GM23338 (cell line): ENCODE measurements at regions not wholly inside any gene's neighbourhood (a gene's known extent, or its start where the extent isn't known, plus 50 kb on each side); places are given as distances from the start of the nearest gene placed in this dataset.

Source experiments
- ATAC-seq: fragments of 200-7000 bp; cut with Tn5 transposase; 3 replicates; pipeline ENCODE4 v1.9.1; 2020
- DNase-seq: peaks from one replicate; pipeline ENCODE4 v3.0.0-alpha.2; 2015; ENCODE audit warnings: low spot score
- H2AFZ ChIP-seq: fragments of 200-600 bp; sonication (generic); 2 replicates; pipeline ENCODE4 v1.8.0; 2016; ENCODE audit warnings: antibody characterized with exemption, mild to moderate bottlenecking, moderate library complexity
- H3F3A ChIP-seq: fragments of 200-600 bp; sonication (generic); replicated peaks from 2 replicates; pipeline ENCODE4 v1.8.0; 2017; ENCODE audit warnings: antibody characterized with exemption, mixed run types, low read depth
- H3K27ac ChIP-seq: fragments of 200-600 bp; sonication (generic); 2 replicates; pipeline ENCODE4 v1.6.1; 2016; ENCODE audit warnings: low read depth
- H3K27me3 ChIP-seq: fragments of 200-600 bp; sonication (generic); 2 replicates; pipeline ENCODE4 v1.8.0; 2016; ENCODE audit warnings: mild to moderate bottlenecking, mixed run types, moderate library complexity; ENCODE audit not compliant: insufficient read depth
- H3K36me3 ChIP-seq: fragments of 200-600 bp; sonication (generic); 2 replicates; pipeline ENCODE4 v1.8.0; 2016; ENCODE audit warnings: mild to moderate bottlenecking; ENCODE audit not compliant: insufficient read depth
- H3K4me1 ChIP-seq: fragments of 200-600 bp; sonication (generic); 2 replicates; pipeline ENCODE4 v1.8.0; 2016; ENCODE audit warnings: mild to moderate bottlenecking, moderate library complexity; ENCODE audit not compliant: insufficient read depth
- H3K4me2 ChIP-seq: fragments of 200-600 bp; sonication (generic); 2 replicates; pipeline ENCODE4 v1.7.1; 2017; ENCODE audit warnings: mixed run types
- H3K4me3 ChIP-seq: fragments of 200-600 bp; sonication (generic); 2 replicates; pipeline ENCODE4 v1.6.1; 2016; ENCODE audit warnings: mixed run types
- H3K79me2 ChIP-seq: fragments of 200-600 bp; sonication (generic); replicated peaks from 2 replicates; pipeline ENCODE4 v1.8.0; 2017; ENCODE audit warnings: mild to moderate bottlenecking; ENCODE audit not compliant: insufficient read depth
- H3K9me2 ChIP-seq: fragments of 200-600 bp; sonication (generic); 2 replicates; pipeline ENCODE4 v1.8.0; 2017; ENCODE audit not compliant: insufficient read depth
- H4K20me1 ChIP-seq: fragments of 200-600 bp; sonication (generic); replicated peaks from 2 replicates; pipeline ENCODE4 v1.8.0; 2017; ENCODE audit warnings: mild to moderate bottlenecking; ENCODE audit not compliant: insufficient read depth
- H3K27ac Mint-ChIP-seq: 2 replicates; pipeline ENCODE4 v1.8.0; 2020; ENCODE audit warnings: inconsistent platforms, mild to moderate bottlenecking, moderate library complexity, mixed read lengths
- H3K27me3 Mint-ChIP-seq: 3 replicates; pipeline ENCODE4 v1.8.0; 2022; ENCODE audit warnings: low read depth, mild to moderate bottlenecking, moderate library complexity, mixed read lengths, inconsistent platforms; ENCODE audit not compliant: insufficient read depth, poor library complexity
- H3K36me3 Mint-ChIP-seq: 3 replicates; pipeline ENCODE4 v1.8.0; 2021; ENCODE audit warnings: low read depth, mild to moderate bottlenecking, inconsistent platforms, moderate library complexity, mixed read lengths
- H3K4me1 Mint-ChIP-seq: 3 replicates; pipeline ENCODE4 v1.8.0; 2020; ENCODE audit warnings: mild to moderate bottlenecking, inconsistent platforms, mixed read lengths
- H3K4me3 Mint-ChIP-seq: 3 replicates; pipeline ENCODE4 v1.8.0; 2021; ENCODE audit warnings: moderate library complexity, mild to moderate bottlenecking, inconsistent platforms, mixed read lengths
- H3K9me3 Mint-ChIP-seq: 3 replicates; pipeline ENCODE4 v1.8.0; 2020; ENCODE audit warnings: moderate library complexity, mild to moderate bottlenecking, inconsistent platforms, mixed read lengths
- CREB1 ChIP-seq: fragments of 250-450 bp; sonication (Bioruptor Pico); IDR thresholded peaks from 2 replicates; pipeline ENCODE4 v1.5.0; 2020; ENCODE audit warnings: low read depth, mild to moderate bottlenecking, moderate library complexity
- CTCF ChIP-seq, 2 experiments: fragments of 200-600 bp in 1 of 2; sonication (generic) in 1 of 2; conservative IDR thresholded peaks; 2 replicates each; pipeline versions ENCODE4 v1.5.1 to v1.6.1; 2016 to 2017; ENCODE audit warnings: antibody characterized with exemption in 2 of 2, low read depth in 2 of 2, mild to moderate bottlenecking in 2 of 2, moderate library complexity in 1 of 2
- EZH2 ChIP-seq: fragments of 200-600 bp; sonication (generic); IDR thresholded peaks from one replicate; pipeline ENCODE4 v1.8.0; 2017; ENCODE audit warnings: antibody characterized with exemption, mild to moderate bottlenecking, low read depth; ENCODE audit not compliant: unreplicated experiment
- EZH2phosphoT487 ChIP-seq: fragments of 200-600 bp; sonication (generic); IDR thresholded peaks from one replicate; pipeline ENCODE4 v1.8.1; 2018; ENCODE audit warnings: antibody characterized with exemption; ENCODE audit not compliant: unreplicated experiment
- JUNB ChIP-seq: IDR thresholded peaks from one replicate; pipeline ENCODE4 v1.6.1; 2016; ENCODE audit warnings: antibody characterized with exemption; ENCODE audit not compliant: unreplicated experiment
- NANOG ChIP-seq: IDR thresholded peaks from 2 replicates; pipeline ENCODE4 v1.6.1; 2016; ENCODE audit warnings: antibody characterized with exemption, borderline replicate concordance
- POLR2AphosphoS5 ChIP-seq: IDR thresholded peaks from 2 replicates; pipeline ENCODE4 v1.6.1; 2016; ENCODE audit warnings: antibody characterized with exemption, low read depth
- REST ChIP-seq: IDR thresholded peaks from one replicate; pipeline ENCODE4 v1.6.1; 2018; ENCODE audit warnings: antibody characterized with exemption; ENCODE audit not compliant: unreplicated experiment
- STAT1 ChIP-seq: IDR thresholded peaks from one replicate; pipeline ENCODE4 v1.6.1; 2016; ENCODE audit warnings: antibody characterized with exemption; ENCODE audit not compliant: unreplicated experiment
- ZNF114 ChIP-seq: fragments of 250-450 bp; sonication (Bioruptor Pico); IDR thresholded peaks from 2 replicates; pipeline ENCODE4 v1.5.0; 2020; ENCODE audit warnings: mild to moderate bottlenecking, moderate library complexity
- ZNF331 ChIP-seq: fragments of 250-450 bp; sonication (Bioruptor Pico); IDR thresholded peaks from 2 replicates; pipeline ENCODE4 v1.5.0; 2020; ENCODE audit warnings: low read depth, mild to moderate bottlenecking, moderate library complexity
- ZNF462 ChIP-seq: fragments of 250-450 bp; sonication (Bioruptor Pico); IDR thresholded peaks from 2 replicates; pipeline ENCODE4 v1.5.0; 2020; ENCODE audit warnings: mild to moderate bottlenecking, moderate library complexity
- TF ChIP-seq, protein P1 (sequence below): IDR thresholded peaks from 2 replicates; pipeline ENCODE4 v1.6.1; 2016; ENCODE audit warnings: antibody characterized with exemption

DNA sequence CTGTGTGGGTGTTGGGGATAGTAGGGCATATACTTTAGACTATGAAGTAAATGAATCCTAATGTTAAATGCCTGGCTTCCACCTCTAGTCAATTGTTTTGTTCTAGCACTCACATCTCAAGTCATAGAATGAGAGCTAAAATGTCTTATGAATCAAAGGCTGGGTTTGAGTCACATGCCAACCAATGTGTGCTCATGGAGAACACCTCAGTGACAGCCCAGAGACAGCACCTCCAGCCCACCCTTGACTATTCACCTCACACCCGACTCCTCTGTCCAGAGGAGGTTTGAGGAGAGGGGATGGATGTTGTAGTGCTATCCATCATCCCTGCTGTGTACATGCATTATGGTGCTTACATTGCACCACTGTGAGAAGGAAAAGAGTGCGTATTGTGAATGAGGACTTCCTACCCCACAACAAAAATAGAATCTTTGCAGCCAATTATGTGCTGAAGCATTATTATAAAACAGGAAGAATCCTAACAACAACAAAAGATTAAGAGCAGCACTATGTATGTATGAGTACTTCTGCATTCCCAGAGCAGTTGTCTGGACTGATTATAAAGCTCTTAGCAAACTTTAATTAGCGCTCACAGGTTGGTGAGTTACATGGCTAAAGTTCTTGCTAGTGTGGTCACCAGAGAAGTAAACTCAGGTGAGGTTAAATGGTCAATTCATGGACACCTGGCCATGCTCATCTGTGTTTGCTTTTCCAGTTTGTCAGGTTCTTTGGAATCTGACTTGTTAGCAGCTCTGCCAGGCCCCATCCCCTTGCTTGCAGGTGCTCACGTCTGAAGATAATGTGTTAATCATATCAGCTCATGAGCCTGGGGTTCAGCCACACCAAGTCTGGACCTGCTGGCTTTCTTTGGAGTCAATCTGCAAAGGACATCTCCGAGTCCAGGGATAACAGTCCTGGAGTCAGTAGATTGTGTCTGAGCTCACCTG, 55.3 kb upstream of the NABP1 start:
- Mint-ChIP-seq H3K36me3 (no peaks in the 10 kb centered on the region), H3K4me3 (no peak overlapping the region), H3K4me1 (no peaks in the 10 kb centered on the region), H3K9me3 (no peaks in the 10 kb centered on the region), H3K27ac (no peak overlapping the region), H3K27me3 (no peaks in the 10 kb centered on the region)
- no peaks in the 10 kb centered on the region for H3K36me3 ChIP-seq
- H3K9me2 ChIP-seq: peaks cover 8% of the 10 kb centered on the region
- TF ChIP-seq, protein P1, sequence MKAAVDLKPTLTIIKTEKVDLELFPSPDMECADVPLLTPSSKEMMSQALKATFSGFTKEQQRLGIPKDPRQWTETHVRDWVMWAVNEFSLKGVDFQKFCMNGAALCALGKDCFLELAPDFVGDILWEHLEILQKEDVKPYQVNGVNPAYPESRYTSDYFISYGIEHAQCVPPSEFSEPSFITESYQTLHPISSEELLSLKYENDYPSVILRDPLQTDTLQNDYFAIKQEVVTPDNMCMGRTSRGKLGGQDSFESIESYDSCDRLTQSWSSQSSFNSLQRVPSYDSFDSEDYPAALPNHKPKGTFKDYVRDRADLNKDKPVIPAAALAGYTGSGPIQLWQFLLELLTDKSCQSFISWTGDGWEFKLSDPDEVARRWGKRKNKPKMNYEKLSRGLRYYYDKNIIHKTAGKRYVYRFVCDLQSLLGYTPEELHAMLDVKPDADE: no peak
- TF ChIP-seq EZH2: no peak
- no peak for TF ChIP-seq STAT1
- no peak for TF ChIP-seq CREB1 (CRISPR knock-in tag)
- TF ChIP-seq JUNB: no peak
- TF ChIP-seq ZNF462: no peak
- TF ChIP-seq REST: no peak
- TF ChIP-seq ZNF114 (CRISPR knock-in tag): no peak
- no peak for TF ChIP-seq CTCF (conservative IDR thresholded peaks at IDR 0.05; ENCODE audit: low read depth in 2 of 2)
- TF ChIP-seq ZNF331: no peak
- TF ChIP-seq EZH2phosphoT487: no peak
- TF ChIP-seq NANOG: no peak
- no peak for TF ChIP-seq POLR2AphosphoS5
- no peak overlapping the region for H3K4me2 ChIP-seq
- no peaks in the 10 kb centered on the region for H3F3A ChIP-seq
- no peaks in the 10 kb centered on the region for H3K79me2 ChIP-seq
- H3K27me3 ChIP-seq: no peaks in the 10 kb centered on the region
- no peak overlapping the region for H3K4me3 ChIP-seq
- no peaks in the 10 kb centered on the region for H4K20me1 ChIP-seq
- no peak overlapping the region for H3K27ac ChIP-seq
- H2AFZ ChIP-seq: no peak overlapping the region
- no peaks in the 10 kb centered on the region for H3K4me1 ChIP-seq
- ATAC-seq: no peak
- DNase-seq: no peak
